ENCODE measurements at regions not wholly inside any gene's neighbourhood (a gene's known extent, or its start where the extent isn't known, plus 50 kb on each side); places are given as distances from the start of the nearest gene placed in this dataset.

- TF ChIP-seq POLR2A (IDR thresholded peaks at IDR 0.05) (no peak), CTCF (IDR thresholded peaks at IDR 0.05 in 8 of 11, conservative IDR thresholded peaks at IDR 0.05 in 3 of 11) (no peak)
Measured at GRCh38 chr5:118126159-118126558, 862.2 kb downstream of the DTWD2 start.

Measured in spleen (tissue), 7 donors.